ENCODE measurements at regions not wholly inside any gene's neighbourhood (a gene's known extent, or its start where the extent isn't known, plus 50 kb on each side); places are given as distances from the start of the nearest gene placed in this dataset.

GRCh38 chr21:24369746-24370145 is 1237.5 kb downstream of the MRPL39 start:
- ATAC-seq (no peak), FAIRE-seq (no peak), DNase-seq (ENCODE audit: low read depth in 1 of 2, low spot score in 1 of 2) (no peak)
- POLR2A ChIA-PET = no interaction called here
- H3K4me2 ChIP-seq = no peak overlapping the region
- TF ChIP-seq, protein P1, sequence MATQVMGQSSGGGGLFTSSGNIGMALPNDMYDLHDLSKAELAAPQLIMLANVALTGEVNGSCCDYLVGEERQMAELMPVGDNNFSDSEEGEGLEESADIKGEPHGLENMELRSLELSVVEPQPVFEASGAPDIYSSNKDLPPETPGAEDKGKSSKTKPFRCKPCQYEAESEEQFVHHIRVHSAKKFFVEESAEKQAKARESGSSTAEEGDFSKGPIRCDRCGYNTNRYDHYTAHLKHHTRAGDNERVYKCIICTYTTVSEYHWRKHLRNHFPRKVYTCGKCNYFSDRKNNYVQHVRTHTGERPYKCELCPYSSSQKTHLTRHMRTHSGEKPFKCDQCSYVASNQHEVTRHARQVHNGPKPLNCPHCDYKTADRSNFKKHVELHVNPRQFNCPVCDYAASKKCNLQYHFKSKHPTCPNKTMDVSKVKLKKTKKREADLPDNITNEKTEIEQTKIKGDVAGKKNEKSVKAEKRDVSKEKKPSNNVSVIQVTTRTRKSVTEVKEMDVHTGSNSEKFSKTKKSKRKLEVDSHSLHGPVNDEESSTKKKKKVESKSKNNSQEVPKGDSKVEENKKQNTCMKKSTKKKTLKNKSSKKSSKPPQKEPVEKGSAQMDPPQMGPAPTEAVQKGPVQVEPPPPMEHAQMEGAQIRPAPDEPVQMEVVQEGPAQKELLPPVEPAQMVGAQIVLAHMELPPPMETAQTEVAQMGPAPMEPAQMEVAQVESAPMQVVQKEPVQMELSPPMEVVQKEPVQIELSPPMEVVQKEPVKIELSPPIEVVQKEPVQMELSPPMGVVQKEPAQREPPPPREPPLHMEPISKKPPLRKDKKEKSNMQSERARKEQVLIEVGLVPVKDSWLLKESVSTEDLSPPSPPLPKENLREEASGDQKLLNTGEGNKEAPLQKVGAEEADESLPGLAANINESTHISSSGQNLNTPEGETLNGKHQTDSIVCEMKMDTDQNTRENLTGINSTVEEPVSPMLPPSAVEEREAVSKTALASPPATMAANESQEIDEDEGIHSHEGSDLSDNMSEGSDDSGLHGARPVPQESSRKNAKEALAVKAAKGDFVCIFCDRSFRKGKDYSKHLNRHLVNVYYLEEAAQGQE (IDR thresholded peaks at IDR 0.05) = no peak
- WGBS (ENCODE audit: missing lambda C conversion rate) = 0% methylated on average over 1 of the region's 1 CpG
- CTCF ChIA-PET = no interaction called here
- no peaks in the 10 kb centered on the region for H3K4me1 ChIP-seq
- no peak overlapping the region for H3K4me3 ChIP-seq
- no peaks in the 10 kb centered on the region for H3K9me3 ChIP-seq
- no peak overlapping the region for H3K27ac ChIP-seq

GRCh38 chr21:24369278-24369677 is 1238.0 kb downstream of the MRPL39 start:
- 34% methylated on average over 2 of the region's 2 CpGs for WGBS (ENCODE audit: missing lambda C conversion rate)
- POLR2A ChIA-PET = no interaction called here
- H3K9me3 ChIP-seq = no peaks in the 10 kb centered on the region
- FAIRE-seq (no peak), DNase-seq (ENCODE audit: low read depth in 1 of 2, low spot score in 1 of 2) (no peak), ATAC-seq (no peak)
- no peaks in the 10 kb centered on the region for H3K4me1 ChIP-seq
- TF ChIP-seq, protein P2, sequence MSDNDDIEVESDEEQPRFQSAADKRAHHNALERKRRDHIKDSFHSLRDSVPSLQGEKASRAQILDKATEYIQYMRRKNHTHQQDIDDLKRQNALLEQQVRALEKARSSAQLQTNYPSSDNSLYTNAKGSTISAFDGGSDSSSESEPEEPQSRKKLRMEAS (IDR thresholded peaks at IDR 0.05) = no peak
- TF ChIP-seq RAD21 (conservative IDR thresholded peaks at IDR 0.05 in 1 of 2, IDR thresholded peaks at IDR 0.05 in 1 of 2) (no peak), ZFP36 (IDR thresholded peaks at IDR 0.05; ENCODE audit: borderline replicate concordance, partially characterized antibody) (no peak), RCOR1 (IDR thresholded peaks at IDR 0.05; ENCODE audit: low read depth, low read length) (no peak), TP53 (CRISPR knock-in tag; IDR thresholded peaks at IDR 0.05) (no peak), FOXS1 (CRISPR knock-in tag; IDR thresholded peaks at IDR 0.05) (no peak), SREBF2 (IDR thresholded peaks at IDR 0.05) (no peak), ESRRA (IDR thresholded peaks at IDR 0.05; ENCODE audit: borderline replicate concordance, low read length) (no peak), CHD4 (IDR thresholded peaks at IDR 0.05; ENCODE audit: borderline replicate concordance) (no peak)
- no peak overlapping the region for H3K4me2 ChIP-seq
- CTCF ChIA-PET = no interaction called here
- no peak overlapping the region for H3K4me3 ChIP-seq
- H3K27ac ChIP-seq = no peak overlapping the region

DNA sequence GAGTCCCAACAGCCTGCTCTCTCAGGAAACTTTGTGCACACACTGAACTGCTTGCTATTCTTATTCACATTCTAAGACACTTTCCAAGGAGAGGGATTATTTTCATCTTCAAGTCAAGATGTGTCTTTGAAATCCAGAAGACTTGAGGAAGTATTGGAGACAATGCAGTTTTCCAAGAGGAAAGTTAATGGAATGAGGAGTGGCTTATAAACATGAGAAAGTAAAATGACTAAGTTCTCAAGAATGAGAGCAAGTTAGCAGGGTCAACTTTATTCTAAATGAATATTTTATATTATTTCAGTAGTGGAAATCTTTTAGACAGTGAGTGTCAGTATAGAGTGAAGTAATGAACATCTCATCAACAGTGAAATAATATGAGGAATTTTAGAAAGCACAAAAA is 1239.3 kb downstream of the MRPL39 start:
- Histone ChIP-seq H3K4me2 (no peak overlapping the region), H3K9me3 (no peaks in the 10 kb centered on the region), H3K27ac (no peak overlapping the region), H3K4me1 (no peaks in the 10 kb centered on the region), H3K4me3 (no peak overlapping the region)
- TF ChIP-seq, protein P2 (IDR thresholded peaks at IDR 0.05) = no peak
- TF ChIP-seq FOSL2 (IDR thresholded peaks at IDR 0.05) (no peak), FOSL2 (CRISPR knock-in tag; IDR thresholded peaks at IDR 0.05) (no peak), HOXB5 (CRISPR knock-in tag; IDR thresholded peaks at IDR 0.05) (no peak), ZSCAN20 (CRISPR knock-in tag; IDR thresholded peaks at IDR 0.05) (no peak), KDM5A (IDR thresholded peaks at IDR 0.05) (no peak), CHD4 (IDR thresholded peaks at IDR 0.05; ENCODE audit: borderline replicate concordance) (no peak), SREBF2 (IDR thresholded peaks at IDR 0.05) (no peak), CHD2 (IDR thresholded peaks at IDR 0.05; ENCODE audit: low read length, partially characterized antibody) (no peak), FOSB (CRISPR knock-in tag; IDR thresholded peaks at IDR 0.05) (no peak), HOXB13 (CRISPR knock-in tag; IDR thresholded peaks at IDR 0.05; ENCODE audit: low read depth) (no peak), RFX5 (IDR thresholded peaks at IDR 0.05) (no peak), NFE2L2 (conservative IDR thresholded peaks at IDR 0.05; ENCODE audit: low read length) (no peak), ZFP36 (IDR thresholded peaks at IDR 0.05; ENCODE audit: borderline replicate concordance, partially characterized antibody) (no peak), POLR2A (IDR thresholded peaks at IDR 0.05; ENCODE audit: low read length) (no peak), CBX2 (IDR thresholded peaks at IDR 0.05; ENCODE audit: borderline replicate concordance, low read depth) (no peak), RCOR1 (IDR thresholded peaks at IDR 0.05; ENCODE audit: low read depth, low read length) (no peak)
- DNase-seq (ENCODE audit: low read depth in 1 of 2, low spot score in 1 of 2) = no peak
- ChIA-PET POLR2A (no interaction called here), CTCF (no interaction called here)
- FAIRE-seq = no peak
- no peak for ATAC-seq

All from A549 (cell line).